Central memory CD8-positive, alpha-beta T cell (primary cell): ENCODE measurements at regions not wholly inside any gene's neighbourhood (a gene's known extent, or its start where the extent isn't known, plus 50 kb on each side); places are given as distances from the start of the nearest gene placed in this dataset.

ENCODE experiments used
- ATAC-seq: fragments of 150-1000 bp; cut with Tn5 transposase; replicated peaks from 2 replicates; pipeline ENCODE4 v1.10.0; 2022; ENCODE audit warnings: mild to moderate bottlenecking, moderate FRiP score, moderate number of reproducible peaks; ENCODE audit not compliant: poor library complexity, severe bottlenecking; ENCODE audit errors: extremely low read depth
- DNase-seq, 2 donors: peaks; one replicate each; pipeline ENCODE4 v3.0.0; 2021; ENCODE audit warnings: low spot score in 2 of 2
- H3K27ac Mint-ChIP-seq: one replicate; pipeline ENCODE4 v1.8.0; 2022; ENCODE audit warnings: low read depth, mild to moderate bottlenecking, moderate library complexity, mixed read lengths
- H3K27me3 Mint-ChIP-seq: one replicate; pipeline ENCODE4 v1.8.0; 2022; ENCODE audit warnings: mixed read lengths
- H3K36me3 Mint-ChIP-seq: one replicate; pipeline ENCODE4 v1.8.0; 2022; ENCODE audit warnings: mild to moderate bottlenecking, moderate library complexity, mixed read lengths; ENCODE audit not compliant: insufficient read depth
- H3K4me1 Mint-ChIP-seq: one replicate; pipeline ENCODE4 v1.8.0; 2022; ENCODE audit warnings: mixed read lengths
- H3K4me3 Mint-ChIP-seq: one replicate; pipeline ENCODE4 v1.8.0; 2022; ENCODE audit warnings: mild to moderate bottlenecking, moderate library complexity, mixed read lengths
- H3K9me3 Mint-ChIP-seq: one replicate; pipeline ENCODE4 v1.8.0; 2022; ENCODE audit warnings: mixed read lengths

- peaks cover 11% of the 10 kb centered on the region for H3K9me3 Mint-ChIP-seq
- H3K27ac Mint-ChIP-seq, result no peak overlapping the region
- no peaks in the 10 kb centered on the region for H3K4me1 Mint-ChIP-seq
- H3K36me3 Mint-ChIP-seq, result no peaks in the 10 kb centered on the region
- H3K27me3 Mint-ChIP-seq, result no peaks in the 10 kb centered on the region
- DNase-seq (no peak), ATAC-seq (no peak)
- H3K4me3 Mint-ChIP-seq, result no peak overlapping the region
Observed at GRCh38 chr5:89281211-89281610, 398.2 kb upstream of the MEF2C start.

- Mint-ChIP-seq H3K4me3 (no peak overlapping the region), H3K9me3 (peaks cover 11% of the 10 kb centered on the region), H3K4me1 (no peaks in the 10 kb centered on the region), H3K27me3 (no peaks in the 10 kb centered on the region), H3K36me3 (no peaks in the 10 kb centered on the region), H3K27ac (no peak overlapping the region)
- ATAC-seq, result no peak
- DNase-seq, result no peak
Observed at GRCh38 chr5:89280103-89281037, 397.4 kb upstream of the MEF2C start.

GRCh38 chr5:89279391-89280036, 396.5 kb upstream of the MEF2C start:
- H3K4me3 Mint-ChIP-seq, result no peak overlapping the region

GRCh38 chr5:89277816-89278215, 394.8 kb upstream of the MEF2C start:
- Mint-ChIP-seq H3K36me3 (no peaks in the 10 kb centered on the region), H3K27me3 (no peaks in the 10 kb centered on the region), H3K4me1 (no peaks in the 10 kb centered on the region), H3K9me3 (no peaks in the 10 kb centered on the region), H3K4me3 (no peak overlapping the region), H3K27ac (no peak overlapping the region)
- ATAC-seq (no peak), DNase-seq (no peak)

More at GRCh38 chr5:89279391-89280036, 396.5 kb upstream of the MEF2C start:
- H3K4me1 Mint-ChIP-seq, result no peaks in the 10 kb centered on the region
- H3K9me3 Mint-ChIP-seq, result peaks cover 3% of the 10 kb centered on the region
- H3K36me3 Mint-ChIP-seq, result no peaks in the 10 kb centered on the region
- ATAC-seq (no peak), DNase-seq (no peak)
- H3K27ac Mint-ChIP-seq, result no peak overlapping the region
- no peaks in the 10 kb centered on the region for H3K27me3 Mint-ChIP-seq

- Mint-ChIP-seq H3K4me1 (no peaks in the 10 kb centered on the region), H3K27ac (no peak overlapping the region)
Observed at GRCh38 chr5:89276566-89277305, 393.8 kb upstream of the MEF2C start.

GRCh38 chr5:89275066-89275855, 392.3 kb upstream of the MEF2C start:
- Mint-ChIP-seq H3K4me3 (no peak overlapping the region), H3K9me3 (no peaks in the 10 kb centered on the region), H3K36me3 (no peaks in the 10 kb centered on the region), H3K27ac (no peak overlapping the region), H3K27me3 (no peaks in the 10 kb centered on the region), H3K4me1 (no peaks in the 10 kb centered on the region)
- DNase-seq (no peak), ATAC-seq (no peak)

More at GRCh38 chr5:89276566-89277305, 393.8 kb upstream of the MEF2C start:
- H3K9me3 Mint-ChIP-seq, result no peaks in the 10 kb centered on the region
- H3K27me3 Mint-ChIP-seq, result no peaks in the 10 kb centered on the region
- no peak overlapping the region for H3K4me3 Mint-ChIP-seq
- no peak for DNase-seq
- H3K36me3 Mint-ChIP-seq, result no peaks in the 10 kb centered on the region
- no peak for ATAC-seq

GRCh38 chr5:89273289-89273688, 390.3 kb upstream of the MEF2C start:
- H3K4me3 Mint-ChIP-seq, result no peak overlapping the region
- H3K27ac Mint-ChIP-seq, result no peak overlapping the region
- no peaks in the 10 kb centered on the region for H3K4me1 Mint-ChIP-seq
- H3K27me3 Mint-ChIP-seq, result no peaks in the 10 kb centered on the region
- H3K9me3 Mint-ChIP-seq, result peaks cover 5% of the 10 kb centered on the region
- no peak for DNase-seq
- no peak for ATAC-seq
- H3K36me3 Mint-ChIP-seq, result no peaks in the 10 kb centered on the region

GRCh38 chr5:89270901-89271300, 387.9 kb upstream of the MEF2C start:
- H3K36me3 Mint-ChIP-seq, result no peaks in the 10 kb centered on the region
- H3K9me3 Mint-ChIP-seq, result peaks cover 5% of the 10 kb centered on the region
- DNase-seq (no peak), ATAC-seq (no peak)
- no peak overlapping the region for H3K4me3 Mint-ChIP-seq
- no peak overlapping the region for H3K27ac Mint-ChIP-seq
- no peaks in the 10 kb centered on the region for H3K27me3 Mint-ChIP-seq
- no peaks in the 10 kb centered on the region for H3K4me1 Mint-ChIP-seq

- ATAC-seq (no peak), DNase-seq (no peak)
- no peaks in the 10 kb centered on the region for H3K27me3 Mint-ChIP-seq
- H3K36me3 Mint-ChIP-seq, result no peaks in the 10 kb centered on the region
- H3K9me3 Mint-ChIP-seq, result peaks cover 5% of the 10 kb centered on the region
- no peak overlapping the region for H3K27ac Mint-ChIP-seq
- no peaks in the 10 kb centered on the region for H3K4me1 Mint-ChIP-seq
- H3K4me3 Mint-ChIP-seq, result no peak overlapping the region
Observed at GRCh38 chr5:89269721-89270120, 386.7 kb upstream of the MEF2C start.

GRCh38 chr5:89268460-89268859, 385.5 kb upstream of the MEF2C start:
- Mint-ChIP-seq H3K27me3 (no peaks in the 10 kb centered on the region), H3K27ac (no peak overlapping the region), H3K4me1 (no peaks in the 10 kb centered on the region), H3K4me3 (no peak overlapping the region), H3K36me3 (no peaks in the 10 kb centered on the region), H3K9me3 (peaks cover 5% of the 10 kb centered on the region)
- ATAC-seq (no peak), DNase-seq (no peak)

GRCh38 chr5:89267788-89268187, 384.8 kb upstream of the MEF2C start:
- Mint-ChIP-seq H3K27ac (no peak overlapping the region), H3K9me3 (peaks cover 5% of the 10 kb centered on the region), H3K4me1 (no peaks in the 10 kb centered on the region), H3K4me3 (no peak overlapping the region), H3K27me3 (no peaks in the 10 kb centered on the region), H3K36me3 (no peaks in the 10 kb centered on the region)
- ATAC-seq, result no peak
- DNase-seq, result no peak
